ENCODE measurements at regions not wholly inside any gene's neighbourhood (a gene's known extent, or its start where the extent isn't known, plus 50 kb on each side); places are given as distances from the start of the nearest gene placed in this dataset.

GRCh38 chr18:78701771-78702396 is 277.7 kb upstream of the SALL3 start:
- TF ChIP-seq CTCF (IDR thresholded peaks at IDR 0.05): no peak
- no peak for TF ChIP-seq EP300 (IDR thresholded peaks at IDR 0.05; ENCODE audit: low read depth)
